Fibroblast of lung (primary cell): ENCODE measurements at regions not wholly inside any gene's neighbourhood (a gene's known extent, or its start where the extent isn't known, plus 50 kb on each side); places are given as distances from the start of the nearest gene placed in this dataset.

Experiments
- DNase-seq, 2 donors: peaks; one replicate each; pipeline versions ENCODE4 v3.0.0 to v3.0.0-alpha.2; 2010; ENCODE audit warnings: low read depth in 2 of 2
- H2AFZ ChIP-seq: 2 replicates; pipeline ENCODE4 v1.5.1; 2012; ENCODE audit warnings: low read length, control low read depth, inconsistent platforms
- H3K27ac ChIP-seq: 2 replicates; pipeline ENCODE4 v1.5.1; 2011; ENCODE audit warnings: low read length, control low read depth; ENCODE audit not compliant: insufficient read depth
- H3K27me3 ChIP-seq: 2 replicates; pipeline ENCODE4 v1.5.1; 2011; ENCODE audit warnings: mild to moderate bottlenecking, low read length; ENCODE audit not compliant: control insufficient read depth, insufficient read depth
- H3K36me3 ChIP-seq: 2 replicates; pipeline ENCODE4 v1.5.1; 2011; ENCODE audit warnings: low read length; ENCODE audit not compliant: control insufficient read depth, insufficient read depth
- H3K4me1 ChIP-seq: 2 replicates; pipeline ENCODE4 v1.5.1; 2011; ENCODE audit warnings: low read length; ENCODE audit not compliant: control insufficient read depth, insufficient read depth; ENCODE audit errors: extremely low read depth
- H3K4me2 ChIP-seq: 2 replicates; pipeline ENCODE4 v1.5.1; 2011; ENCODE audit warnings: low read length, control low read depth; ENCODE audit not compliant: insufficient read depth; ENCODE audit errors: extremely low read depth
- H3K4me3 ChIP-seq, 4 experiments: fragments of 200-600 bp in 1 of 4; sonication (generic) in 1 of 4; replicated peaks in 1 of 4; 2 replicates each; pipeline ENCODE4 v1.5.1; 2011 to 2016; ENCODE audit warnings: low read length in 4 of 4, low read depth in 3 of 4, mild to moderate bottlenecking in 3 of 4, control low read depth in 2 of 4, inconsistent platforms in 1 of 4, mixed read lengths in 1 of 4; ENCODE audit not compliant: insufficient read depth in 1 of 4; ENCODE audit errors: control extremely low read depth in 1 of 4
- H3K79me2 ChIP-seq: 2 replicates; pipeline ENCODE4 v1.5.1; 2012; ENCODE audit warnings: mild to moderate bottlenecking, low read length, inconsistent platforms; ENCODE audit not compliant: control insufficient read depth, insufficient read depth
- H3K9ac ChIP-seq: 2 replicates; pipeline ENCODE4 v1.5.1; 2011; ENCODE audit warnings: mild to moderate bottlenecking, low read length, control low read depth; ENCODE audit not compliant: insufficient read depth
- H3K9me3 ChIP-seq: 2 replicates; pipeline ENCODE4 v1.5.1; 2012; ENCODE audit warnings: low read depth, low read length; ENCODE audit not compliant: control insufficient read depth, insufficient read depth
- H4K20me1 ChIP-seq: 2 replicates; pipeline ENCODE4 v1.5.1; 2011; ENCODE audit warnings: low read length; ENCODE audit not compliant: control insufficient read depth, insufficient read depth; ENCODE audit errors: extremely low read depth
- CTCF ChIP-seq, 2 donors: IDR thresholded peaks in 1 of 2; conservative IDR thresholded peaks in 1 of 2; 1 replicate in 1 of 2; 2 replicates in 1 of 2; pipeline ENCODE4 v1.5.1; 2011 to 2012; ENCODE audit warnings: low read length in 2 of 2, control low read depth in 1 of 2, inconsistent platforms in 1 of 2, low read depth in 1 of 2, mild to moderate bottlenecking in 1 of 2
- EZH2 ChIP-seq: IDR thresholded peaks from 2 replicates; pipeline ENCODE4 v1.5.1; 2012; ENCODE audit warnings: low read length, control low read depth, mild to moderate bottlenecking; ENCODE audit errors: missing control alignments

DNA sequence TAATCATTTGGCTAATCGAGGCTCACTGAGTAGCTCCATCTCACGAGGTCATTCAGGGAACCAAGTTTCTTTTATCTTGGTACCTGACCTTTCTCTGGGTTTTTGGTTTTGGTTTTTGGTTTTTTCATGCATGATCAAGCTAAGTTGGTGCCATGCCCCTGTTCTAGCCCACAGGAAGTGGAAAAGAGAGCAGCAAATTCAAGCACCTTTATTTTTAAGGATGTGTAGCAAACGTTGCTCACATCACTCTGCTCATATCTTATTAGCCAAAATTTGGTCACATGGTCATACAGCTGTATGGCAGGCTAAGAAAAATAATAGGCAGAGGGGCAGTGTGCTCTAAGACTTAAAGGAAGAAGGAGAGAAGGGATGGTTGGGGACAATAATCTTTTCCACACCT, 593.5 kb downstream of the DIAPH3 start:
- no peak overlapping the region for H3K4me3 ChIP-seq
- TF ChIP-seq CTCF (conservative IDR thresholded peaks at IDR 0.05 in 1 of 2, IDR thresholded peaks at IDR 0.05 in 1 of 2; ENCODE audit: low read depth in 1 of 2, low read length in 2 of 2) (no peak), EZH2 (no peak)
- H3K79me2 ChIP-seq: no peaks in the 10 kb centered on the region
- no peak overlapping the region for H3K4me2 ChIP-seq
- no peaks in the 10 kb centered on the region for H3K27me3 ChIP-seq
- no peaks in the 10 kb centered on the region for H4K20me1 ChIP-seq
- no peaks in the 10 kb centered on the region for H3K36me3 ChIP-seq
- no peaks in the 10 kb centered on the region for H3K9me3 ChIP-seq
- DNase-seq: no peak
- no peaks in the 10 kb centered on the region for H3K4me1 ChIP-seq
- no peak overlapping the region for H3K9ac ChIP-seq
- H3K27ac ChIP-seq: no peak overlapping the region
- H2AFZ ChIP-seq: no peak overlapping the region

DNA sequence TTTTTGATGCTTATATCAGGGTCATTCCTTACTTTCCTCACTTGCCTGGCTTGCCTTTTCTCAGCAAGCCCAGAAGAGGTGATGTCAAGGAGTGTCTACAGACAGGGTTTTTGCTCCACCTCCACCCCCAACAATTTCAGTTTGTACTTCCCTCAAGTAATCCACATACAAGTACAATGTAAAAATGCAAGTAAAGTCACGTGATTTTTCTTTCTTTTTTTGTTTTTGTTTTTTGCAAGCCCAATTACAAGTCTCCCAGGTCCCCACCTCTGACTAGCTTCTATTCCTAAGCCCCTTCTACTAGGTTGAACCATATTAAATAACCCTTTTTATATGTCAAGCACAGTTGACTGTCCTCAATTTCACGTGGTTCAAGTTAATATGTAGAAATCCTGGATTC, 579.6 kb downstream of the DIAPH3 start:
- Histone ChIP-seq H3K27ac (no peak overlapping the region), H4K20me1 (no peaks in the 10 kb centered on the region), H3K79me2 (no peaks in the 10 kb centered on the region), H3K36me3 (no peaks in the 10 kb centered on the region), H3K4me1 (no peaks in the 10 kb centered on the region), H3K4me2 (no peak overlapping the region), H3K9ac (no peak overlapping the region), H3K27me3 (no peaks in the 10 kb centered on the region), H2AFZ (no peak overlapping the region), H3K9me3 (no peaks in the 10 kb centered on the region), H3K4me3 (no peak overlapping the region)
- no peak for DNase-seq
- no peak for TF ChIP-seq EZH2
- no peak for TF ChIP-seq CTCF (conservative IDR thresholded peaks at IDR 0.05 in 1 of 2, IDR thresholded peaks at IDR 0.05 in 1 of 2; ENCODE audit: low read depth in 1 of 2, low read length in 2 of 2)

- Histone ChIP-seq H3K36me3 (no peaks in the 10 kb centered on the region), H3K9ac (no peak overlapping the region), H3K4me3 (no peak overlapping the region), H2AFZ (no peak overlapping the region), H3K79me2 (no peaks in the 10 kb centered on the region), H3K9me3 (no peaks in the 10 kb centered on the region), H3K27me3 (no peaks in the 10 kb centered on the region), H3K4me2 (no peak overlapping the region), H3K4me1 (no peaks in the 10 kb centered on the region), H3K27ac (no peak overlapping the region), H4K20me1 (no peaks in the 10 kb centered on the region)
- TF ChIP-seq EZH2 (no peak), CTCF (conservative IDR thresholded peaks at IDR 0.05 in 1 of 2, IDR thresholded peaks at IDR 0.05 in 1 of 2; ENCODE audit: low read depth in 1 of 2, low read length in 2 of 2) (no peak)
- no peak for DNase-seq
These were observed 578.7 kb downstream of the DIAPH3 start for GRCh38 chr13:59584761-59585670.
